ENCODE measurements at regions not wholly inside any gene's neighbourhood (a gene's known extent, or its start where the extent isn't known, plus 50 kb on each side); places are given as distances from the start of the nearest gene placed in this dataset.
"Not testable (repeated sequence)": the region's sequence is repeated elsewhere in the genome, so short reads cannot be mapped to it uniquely, and the experiment has no call there.

DNA sequence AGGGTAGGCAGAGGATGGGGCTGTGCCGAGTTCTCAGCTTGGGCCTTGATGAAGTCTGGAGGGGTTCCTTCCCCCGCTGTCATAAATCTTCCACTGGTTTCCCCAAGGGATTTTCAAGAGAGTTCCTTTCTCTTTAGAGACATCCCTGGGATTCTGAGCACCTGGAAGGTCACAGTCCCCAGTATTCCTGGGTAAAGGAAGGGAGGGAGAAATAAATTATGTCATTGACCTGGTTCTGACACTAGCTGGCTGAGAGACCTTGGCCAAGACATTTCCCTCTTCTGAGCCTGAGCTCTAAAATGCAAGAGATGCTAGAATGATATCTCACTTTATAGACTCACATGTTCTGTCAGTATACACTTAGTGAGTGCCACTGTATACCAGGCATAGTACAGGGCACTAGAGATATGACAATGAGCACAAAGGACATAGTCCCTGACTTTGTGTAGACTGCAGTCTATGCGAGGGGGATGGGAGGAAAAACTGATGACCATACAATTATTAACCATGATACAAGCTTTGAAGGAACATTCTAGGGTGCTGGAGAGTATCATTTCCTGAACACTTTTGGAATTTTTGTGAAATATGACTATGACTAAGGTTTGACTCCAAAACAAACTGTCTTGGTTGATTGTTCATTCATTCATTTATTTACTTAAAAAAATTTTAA is 165.8 kb upstream of the JUN start:
- Histone ChIP-seq H3K9me3 (ENCODE audit: insufficient read depth, low read depth, low read length) (no peaks in the 10 kb centered on the region), H3K4me3 (ENCODE audit: insufficient read depth, low read depth, low read length) (no peak overlapping the region), H3K4me1 (ENCODE audit: insufficient read depth, low read length) (no peaks in the 10 kb centered on the region), H3K9ac (ENCODE audit: low read length) (no peak overlapping the region), H3K27ac (ENCODE audit: low read depth, low read length) (no peak overlapping the region), H3K79me2 (ENCODE audit: insufficient read depth, low read length) (no peaks in the 10 kb centered on the region), H3K27me3 (ENCODE audit: insufficient read depth, low read length) (no peaks in the 10 kb centered on the region), H3K36me3 (ENCODE audit: insufficient read depth, low read length) (no peaks in the 10 kb centered on the region), H2AFZ (ENCODE audit: low read depth, low read length) (no peak overlapping the region), H3K4me2 (ENCODE audit: low read length) (no peak overlapping the region), H4K20me1 (ENCODE audit: insufficient read depth, low read length) (no peaks in the 10 kb centered on the region)
- TF ChIP-seq, protein P1, sequence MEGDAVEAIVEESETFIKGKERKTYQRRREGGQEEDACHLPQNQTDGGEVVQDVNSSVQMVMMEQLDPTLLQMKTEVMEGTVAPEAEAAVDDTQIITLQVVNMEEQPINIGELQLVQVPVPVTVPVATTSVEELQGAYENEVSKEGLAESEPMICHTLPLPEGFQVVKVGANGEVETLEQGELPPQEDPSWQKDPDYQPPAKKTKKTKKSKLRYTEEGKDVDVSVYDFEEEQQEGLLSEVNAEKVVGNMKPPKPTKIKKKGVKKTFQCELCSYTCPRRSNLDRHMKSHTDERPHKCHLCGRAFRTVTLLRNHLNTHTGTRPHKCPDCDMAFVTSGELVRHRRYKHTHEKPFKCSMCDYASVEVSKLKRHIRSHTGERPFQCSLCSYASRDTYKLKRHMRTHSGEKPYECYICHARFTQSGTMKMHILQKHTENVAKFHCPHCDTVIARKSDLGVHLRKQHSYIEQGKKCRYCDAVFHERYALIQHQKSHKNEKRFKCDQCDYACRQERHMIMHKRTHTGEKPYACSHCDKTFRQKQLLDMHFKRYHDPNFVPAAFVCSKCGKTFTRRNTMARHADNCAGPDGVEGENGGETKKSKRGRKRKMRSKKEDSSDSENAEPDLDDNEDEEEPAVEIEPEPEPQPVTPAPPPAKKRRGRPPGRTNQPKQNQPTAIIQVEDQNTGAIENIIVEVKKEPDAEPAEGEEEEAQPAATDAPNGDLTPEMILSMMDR (IDR thresholded peaks at IDR 0.05; ENCODE audit: insufficient read depth, low read depth, low read length) = no peak
- no peak for TF ChIP-seq EZH2 (IDR thresholded peaks at IDR 0.05; ENCODE audit: insufficient read depth, low read length)
- no peak overlapping the region for H3K4me3 Mint-ChIP-seq (ENCODE audit: unreplicated experiment)
- no peaks in the 10 kb centered on the region for H3K36me3 Mint-ChIP-seq (ENCODE audit: low read depth, unreplicated experiment)
- peaks cover 1% of the 10 kb centered on the region for H3K9me3 Mint-ChIP-seq (ENCODE audit: unreplicated experiment)
- H3K4me1 Mint-ChIP-seq (ENCODE audit: low read depth, unreplicated experiment) = peaks cover 3% of the 10 kb centered on the region
- H3K27ac Mint-ChIP-seq (ENCODE audit: unreplicated experiment) = no peak overlapping the region
- H3K27me3 Mint-ChIP-seq (ENCODE audit: low read depth, unreplicated experiment) = no peaks in the 10 kb centered on the region
- DNase-seq (ENCODE audit: low read depth) (no peak), FAIRE-seq (no peak)

DNA sequence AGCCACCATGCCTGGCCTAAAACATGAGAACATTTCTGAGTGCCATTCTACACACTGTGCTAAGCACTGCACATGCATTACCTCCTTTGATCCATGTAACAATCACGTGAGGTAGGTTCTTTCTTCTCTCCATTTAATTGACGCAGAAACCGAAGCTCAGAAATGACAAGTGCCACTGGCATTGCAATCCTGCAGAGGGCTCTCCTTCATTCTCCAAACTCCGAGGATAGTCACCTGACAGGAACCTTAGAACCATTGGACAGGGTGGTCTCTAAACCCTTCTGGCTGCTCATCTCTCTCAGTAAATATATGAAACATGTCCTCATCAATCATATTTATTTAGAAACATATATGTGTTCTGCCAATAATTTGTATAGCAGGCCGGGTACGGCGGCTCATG is 167.1 kb upstream of the JUN start:
- no peaks in the 10 kb centered on the region for H3K9me3 ChIP-seq (ENCODE audit: insufficient read depth, low read depth, low read length)
- FAIRE-seq = no peak
- no peak overlapping the region for H3K27ac Mint-ChIP-seq (ENCODE audit: unreplicated experiment)

DNA sequence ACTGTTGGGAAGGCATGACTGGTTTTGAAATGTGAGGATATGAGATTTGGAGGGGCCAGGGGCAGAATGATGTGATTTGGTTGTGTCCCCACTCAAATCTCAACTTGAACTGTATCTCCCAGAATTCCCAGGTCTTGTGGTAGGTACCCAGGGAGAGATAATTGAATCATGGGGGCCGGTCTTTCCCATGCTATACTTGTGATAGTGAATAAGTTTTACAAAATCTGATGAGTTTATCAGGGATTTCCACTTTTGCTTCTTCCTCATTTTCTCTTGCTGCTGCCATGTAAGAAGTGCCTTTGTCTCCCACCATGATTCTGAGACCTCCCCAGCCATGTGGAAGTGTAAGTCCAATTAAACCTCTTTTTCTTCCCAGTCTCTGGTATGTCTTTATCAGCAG is 170.1 kb upstream of the JUN start:
- not testable (repeated sequence) for H3K36me3 Mint-ChIP-seq (ENCODE audit: low read depth, unreplicated experiment); H3K27me3 ChIP-seq (ENCODE audit: insufficient read depth, low read length); DNase-seq (ENCODE audit: low read depth); H3K9me3 Mint-ChIP-seq (ENCODE audit: unreplicated experiment); H3K4me2 ChIP-seq (ENCODE audit: low read length); H3K4me3 Mint-ChIP-seq (ENCODE audit: unreplicated experiment); H3K9ac ChIP-seq (ENCODE audit: low read length); H3K4me1 ChIP-seq (ENCODE audit: insufficient read depth, low read length); H3K27ac Mint-ChIP-seq (ENCODE audit: unreplicated experiment); H3K79me2 ChIP-seq (ENCODE audit: insufficient read depth, low read length); H3K4me3 ChIP-seq (ENCODE audit: insufficient read depth, low read depth, low read length); H3K27me3 Mint-ChIP-seq (ENCODE audit: low read depth, unreplicated experiment); H4K20me1 ChIP-seq (ENCODE audit: insufficient read depth, low read length); FAIRE-seq; H3K4me1 Mint-ChIP-seq (ENCODE audit: low read depth, unreplicated experiment); H3K27ac ChIP-seq (ENCODE audit: low read depth, low read length); H2AFZ ChIP-seq (ENCODE audit: low read depth, low read length); H3K9me3 ChIP-seq (ENCODE audit: insufficient read depth, low read depth, low read length); H3K36me3 ChIP-seq (ENCODE audit: insufficient read depth, low read length)

More for the DNA sequence above, 167.1 kb upstream of the JUN start:
- H3K36me3 Mint-ChIP-seq (ENCODE audit: low read depth, unreplicated experiment) = no peaks in the 10 kb centered on the region
- H3K27ac ChIP-seq (ENCODE audit: low read depth, low read length) = no peak overlapping the region
- H3K4me1 Mint-ChIP-seq (ENCODE audit: low read depth, unreplicated experiment) = peaks cover 3% of the 10 kb centered on the region
- no peaks in the 10 kb centered on the region for H3K27me3 Mint-ChIP-seq (ENCODE audit: low read depth, unreplicated experiment)
- no peaks in the 10 kb centered on the region for H3K4me1 ChIP-seq (ENCODE audit: insufficient read depth, low read length)
- H3K9ac ChIP-seq (ENCODE audit: low read length) = no peak overlapping the region
- TF ChIP-seq EZH2 (IDR thresholded peaks at IDR 0.05; ENCODE audit: insufficient read depth, low read length) = no peak
- TF ChIP-seq, protein P1 (IDR thresholded peaks at IDR 0.05; ENCODE audit: insufficient read depth, low read depth, low read length) = no peak
- H3K4me2 ChIP-seq (ENCODE audit: low read length) = no peak overlapping the region
- H3K9me3 Mint-ChIP-seq (ENCODE audit: unreplicated experiment) = peaks cover 5% of the 10 kb centered on the region
- H3K36me3 ChIP-seq (ENCODE audit: insufficient read depth, low read length) = no peaks in the 10 kb centered on the region
- H3K4me3 Mint-ChIP-seq (ENCODE audit: unreplicated experiment) = no peak overlapping the region
- no peaks in the 10 kb centered on the region for H3K27me3 ChIP-seq (ENCODE audit: insufficient read depth, low read length)
- no peak overlapping the region for H3K4me3 ChIP-seq (ENCODE audit: insufficient read depth, low read depth, low read length)
- no peaks in the 10 kb centered on the region for H3K79me2 ChIP-seq (ENCODE audit: insufficient read depth, low read length)
- H2AFZ ChIP-seq (ENCODE audit: low read depth, low read length) = no peak overlapping the region
- DNase-seq (ENCODE audit: low read depth) = no peak
- no peaks in the 10 kb centered on the region for H4K20me1 ChIP-seq (ENCODE audit: insufficient read depth, low read length)

DNA sequence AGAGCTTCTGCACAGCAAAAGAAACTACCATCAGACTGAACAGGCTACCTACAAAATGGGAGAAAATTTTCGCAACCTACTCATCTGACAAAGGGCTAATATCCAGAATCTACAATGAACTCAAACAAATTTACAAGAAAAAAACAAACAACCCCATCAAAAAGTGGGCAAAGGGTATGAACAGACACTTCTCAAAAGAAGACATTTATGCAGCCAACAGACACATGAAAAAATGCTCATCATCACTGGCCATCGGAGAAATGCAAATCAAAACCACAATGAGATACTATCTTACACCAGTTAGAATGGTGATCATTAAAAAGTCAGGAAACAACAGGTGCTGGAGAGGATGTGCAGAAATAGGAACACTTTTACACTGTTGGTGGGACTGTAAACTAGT is 179.4 kb upstream of the JUN start:
- H3K36me3 ChIP-seq (ENCODE audit: insufficient read depth, low read length); H3K27ac Mint-ChIP-seq (ENCODE audit: unreplicated experiment); H3K36me3 Mint-ChIP-seq (ENCODE audit: low read depth, unreplicated experiment); H4K20me1 ChIP-seq (ENCODE audit: insufficient read depth, low read length); H3K4me3 Mint-ChIP-seq (ENCODE audit: unreplicated experiment); H3K4me1 ChIP-seq (ENCODE audit: insufficient read depth, low read length); H3K79me2 ChIP-seq (ENCODE audit: insufficient read depth, low read length); H3K27me3 ChIP-seq (ENCODE audit: insufficient read depth, low read length); H3K4me2 ChIP-seq (ENCODE audit: low read length); H3K27me3 Mint-ChIP-seq (ENCODE audit: low read depth, unreplicated experiment); H3K27ac ChIP-seq (ENCODE audit: low read depth, low read length); H3K9me3 Mint-ChIP-seq (ENCODE audit: unreplicated experiment); H3K4me3 ChIP-seq (ENCODE audit: insufficient read depth, low read depth, low read length); H3K9ac ChIP-seq (ENCODE audit: low read length); DNase-seq (ENCODE audit: low read depth); H3K4me1 Mint-ChIP-seq (ENCODE audit: low read depth, unreplicated experiment); H3K9me3 ChIP-seq (ENCODE audit: insufficient read depth, low read depth, low read length); FAIRE-seq; H2AFZ ChIP-seq (ENCODE audit: low read depth, low read length): not testable (repeated sequence)

Measured in astrocyte (in vitro differentiated cells and primary cell).